ENCODE measurements at regions not wholly inside any gene's neighbourhood (a gene's known extent, or its start where the extent isn't known, plus 50 kb on each side); places are given as distances from the start of the nearest gene placed in this dataset.

DNA sequence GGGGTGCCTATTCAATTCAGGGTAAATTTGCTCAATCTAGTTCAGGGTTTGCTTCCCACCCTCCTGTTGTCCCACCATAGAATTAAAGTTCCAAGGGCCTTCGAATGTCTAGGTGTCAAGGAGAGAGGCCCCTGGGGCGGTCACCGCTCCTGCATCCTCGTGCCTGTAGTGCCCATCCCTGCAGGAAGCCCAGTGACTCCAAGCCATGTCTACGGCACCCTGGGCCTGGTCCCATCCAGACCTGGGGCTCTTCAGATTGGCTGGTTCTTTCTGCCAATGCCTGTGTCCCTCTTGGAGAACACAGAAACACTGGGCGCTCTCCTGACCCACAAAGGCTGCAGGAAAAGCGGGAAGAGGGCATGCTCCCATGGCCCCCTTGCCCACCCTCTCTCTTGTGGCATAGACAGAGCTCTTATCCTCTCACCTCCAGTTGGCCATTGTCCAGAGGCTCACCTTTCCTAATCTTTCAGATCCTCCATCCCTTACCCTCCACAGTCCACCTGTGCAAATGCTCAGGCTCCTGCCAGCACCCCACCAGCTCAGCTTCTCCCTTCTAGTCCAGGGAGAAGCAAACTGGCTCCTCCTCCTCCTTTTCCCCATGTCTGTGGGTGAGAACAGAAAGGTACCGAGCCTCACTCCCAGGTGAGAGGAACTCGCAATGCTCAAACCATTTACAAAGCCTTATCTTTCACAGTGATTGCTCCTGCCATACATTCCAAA lies 253.0 kb upstream of the IRX2 start:
- in situ Hi-C loops (cut with HindIII; ENCODE audit: low sequenced_read_pairs) = no loop called here

DNA sequence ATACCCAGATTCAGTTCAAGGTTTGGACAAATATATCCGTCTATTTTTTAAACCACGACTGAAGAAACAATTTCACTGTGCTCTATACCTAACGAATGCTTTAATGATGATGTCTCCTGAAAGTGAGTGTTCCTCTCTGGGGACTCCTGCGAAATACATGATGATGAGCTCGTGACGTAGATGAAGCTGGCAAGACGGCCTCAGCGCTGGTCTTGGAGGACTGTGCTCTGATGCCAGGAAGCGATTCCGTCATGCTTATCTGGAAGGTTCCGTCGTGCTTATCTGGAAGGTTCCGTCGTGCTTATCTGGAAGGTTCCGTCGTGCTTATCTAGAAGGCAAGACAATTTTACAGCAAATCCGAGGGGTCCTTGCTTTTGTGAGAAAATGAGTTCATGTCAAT lies 250.8 kb upstream of the IRX2 start:
- in situ Hi-C loops (cut with HindIII; ENCODE audit: low sequenced_read_pairs) = no loop called here

DNA sequence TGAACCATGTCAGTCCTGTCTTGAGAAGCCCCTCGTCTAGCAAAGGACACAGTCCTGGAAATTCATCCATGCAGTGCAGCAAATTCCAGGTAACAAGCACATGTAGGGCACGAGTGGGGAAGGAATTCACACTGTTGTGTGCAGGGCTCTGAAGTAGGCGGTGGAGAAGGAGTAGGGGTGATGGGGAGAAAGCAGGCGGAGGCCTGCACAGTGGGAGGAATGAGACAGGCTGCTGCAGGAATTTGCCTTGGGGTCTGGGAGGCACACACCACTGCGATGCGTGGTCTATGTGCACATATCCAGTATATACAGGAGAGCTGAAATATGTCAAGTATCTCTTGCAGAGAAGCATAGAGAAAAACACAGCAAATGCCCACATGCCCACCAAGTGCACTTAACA lies 249.2 kb upstream of the IRX2 start:
- in situ Hi-C loops (cut with HindIII; ENCODE audit: low sequenced_read_pairs) = no loop called here

DNA sequence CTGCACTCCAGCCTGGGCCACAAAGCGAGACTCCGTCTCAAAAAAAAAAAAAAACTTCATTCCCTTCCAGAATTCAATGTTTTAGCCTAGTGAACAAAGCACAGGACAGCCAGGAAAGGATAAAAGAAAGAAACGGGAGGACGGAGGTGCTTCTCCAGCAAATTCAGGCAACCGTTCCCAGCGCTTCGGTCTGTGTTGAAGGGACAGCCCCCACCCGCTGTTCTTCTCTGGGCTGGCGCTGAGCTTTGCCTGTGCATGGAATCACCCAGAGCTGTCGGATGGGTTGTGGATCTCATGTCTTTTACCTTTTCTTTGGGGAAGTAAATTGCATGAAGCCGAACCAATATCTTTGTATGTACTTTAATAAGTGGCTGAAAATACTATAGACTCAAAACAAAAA lies 248.4 kb upstream of the IRX2 start:
- in situ Hi-C loops (cut with HindIII; ENCODE audit: low sequenced_read_pairs) = no loop called here

DNA sequence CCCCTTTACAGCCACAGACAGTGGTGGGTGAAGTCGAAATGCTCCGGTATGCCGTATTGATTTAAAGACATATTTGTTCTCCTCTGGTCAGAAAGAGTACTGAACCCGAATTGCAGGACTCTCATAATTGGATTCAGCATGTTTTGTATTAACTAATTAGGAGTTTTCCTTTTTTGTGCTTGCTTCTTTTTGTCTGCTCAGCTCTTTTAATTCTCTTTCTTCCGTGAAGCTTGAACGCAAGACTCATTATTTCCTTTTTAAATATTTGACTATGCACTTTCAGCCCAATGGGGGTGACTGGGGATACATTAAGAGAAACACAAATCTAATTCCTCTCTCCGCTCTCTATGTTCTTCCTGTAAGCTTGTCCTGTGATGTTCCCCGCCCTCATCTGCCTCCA lies 246.6 kb upstream of the IRX2 start:
- in situ Hi-C loops (cut with HindIII; ENCODE audit: low sequenced_read_pairs) = no loop called here

DNA sequence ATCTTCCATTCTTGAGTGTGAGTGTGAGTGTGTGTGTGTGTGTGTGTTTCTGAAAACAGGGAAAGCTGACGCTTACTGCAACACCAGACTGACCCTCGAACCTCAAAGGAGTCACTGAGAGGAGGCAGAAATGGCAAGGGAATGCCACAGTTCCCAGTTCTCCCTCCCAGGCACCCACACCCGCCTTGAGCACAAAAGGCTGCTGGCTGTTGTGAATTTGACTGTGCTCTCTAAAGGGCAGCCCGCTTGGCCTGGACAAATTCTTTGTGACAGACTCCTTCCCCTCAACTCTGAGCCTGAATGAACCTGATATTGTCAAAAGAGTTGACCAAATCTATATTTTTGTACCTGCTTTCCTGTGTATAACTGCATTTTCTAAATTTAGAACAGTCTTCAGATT lies 245.7 kb upstream of the IRX2 start:
- in situ Hi-C loops (cut with HindIII; ENCODE audit: low sequenced_read_pairs) = no loop called here

DNA sequence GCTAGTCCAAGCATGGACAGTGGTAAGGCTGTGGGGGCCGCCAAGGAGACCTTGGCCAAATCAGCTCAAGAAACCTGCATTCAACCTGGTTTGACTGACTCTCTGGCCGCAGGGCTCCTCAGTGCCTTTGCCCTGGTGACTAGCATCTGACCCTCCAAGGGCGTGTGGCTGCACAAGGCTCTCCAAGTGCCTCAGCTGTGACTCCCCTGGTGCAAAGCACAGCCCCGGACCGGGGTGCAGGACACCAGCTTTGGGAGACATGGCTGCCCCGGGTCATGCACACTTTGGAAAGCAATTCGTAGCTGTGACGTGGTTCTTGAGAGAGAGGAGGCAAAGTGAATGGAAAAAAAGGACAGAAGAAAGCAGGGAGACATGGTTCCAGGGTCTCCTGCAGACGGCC lies 245.2 kb upstream of the IRX2 start:
- in situ Hi-C loops (cut with HindIII; ENCODE audit: low sequenced_read_pairs) = no loop called here

DNA sequence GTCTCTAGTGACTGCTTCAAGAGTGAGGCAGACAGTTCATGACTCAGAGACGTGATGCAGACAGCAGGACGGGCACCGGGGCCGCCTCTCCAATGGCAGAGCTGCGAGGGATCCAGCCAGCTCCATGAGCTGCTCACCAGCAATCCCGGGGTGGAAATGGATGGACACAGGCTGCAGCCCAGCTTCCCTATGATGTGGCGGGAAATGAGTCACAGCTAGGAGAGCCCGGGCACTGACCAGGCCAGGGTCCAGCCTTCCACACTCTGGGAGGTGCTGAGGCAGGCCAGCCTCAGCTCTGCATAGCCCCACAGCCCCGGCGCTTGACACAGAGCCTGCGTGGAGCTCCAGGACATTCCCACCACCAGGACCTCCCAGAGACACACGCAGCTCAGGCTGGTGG lies 244.8 kb upstream of the IRX2 start:
- in situ Hi-C loops (cut with HindIII; ENCODE audit: low sequenced_read_pairs) = no loop called here

DNA sequence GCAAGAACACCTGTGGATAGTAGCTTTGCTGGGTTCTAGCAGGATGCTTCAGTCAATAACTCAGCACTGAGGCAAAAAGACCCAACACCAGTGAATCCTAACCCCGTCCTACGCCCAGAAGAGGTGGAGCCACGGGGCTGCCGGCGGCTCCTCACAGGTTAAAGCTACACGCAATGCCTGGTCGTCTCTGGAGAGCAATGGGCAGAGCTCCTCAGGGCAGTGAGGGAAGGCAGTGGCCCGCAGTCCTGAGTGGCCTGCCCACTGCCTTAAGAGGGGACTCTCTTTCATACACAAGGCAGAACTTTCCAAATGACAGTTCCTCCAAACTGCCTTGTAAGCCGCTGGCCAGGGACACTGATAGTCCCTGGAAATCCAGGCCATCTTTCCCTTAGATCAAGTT lies 244.2 kb upstream of the IRX2 start:
- in situ Hi-C loops (cut with HindIII; ENCODE audit: low sequenced_read_pairs) = no loop called here

DNA sequence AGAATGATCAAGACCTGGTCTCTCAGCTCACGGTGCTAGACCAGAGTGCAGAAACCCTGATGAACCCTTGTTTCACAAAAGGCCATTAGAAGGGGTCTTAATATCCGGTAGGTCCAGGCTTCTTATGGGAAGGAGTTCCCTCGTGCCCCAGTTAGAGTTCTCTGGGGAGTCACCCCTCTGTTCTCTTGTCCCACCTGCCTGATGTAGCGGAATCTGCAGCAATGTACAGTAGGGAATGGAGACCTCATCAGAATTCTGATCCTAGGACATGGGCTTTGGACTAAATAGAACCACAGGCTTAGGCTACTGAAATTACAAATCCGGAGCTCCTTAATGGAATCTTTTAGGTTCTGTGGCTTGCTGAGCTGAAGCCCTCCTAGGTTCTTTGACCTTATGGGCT lies 243.6 kb upstream of the IRX2 start:
- in situ Hi-C loops (cut with HindIII; ENCODE audit: low sequenced_read_pairs) = no loop called here

DNA sequence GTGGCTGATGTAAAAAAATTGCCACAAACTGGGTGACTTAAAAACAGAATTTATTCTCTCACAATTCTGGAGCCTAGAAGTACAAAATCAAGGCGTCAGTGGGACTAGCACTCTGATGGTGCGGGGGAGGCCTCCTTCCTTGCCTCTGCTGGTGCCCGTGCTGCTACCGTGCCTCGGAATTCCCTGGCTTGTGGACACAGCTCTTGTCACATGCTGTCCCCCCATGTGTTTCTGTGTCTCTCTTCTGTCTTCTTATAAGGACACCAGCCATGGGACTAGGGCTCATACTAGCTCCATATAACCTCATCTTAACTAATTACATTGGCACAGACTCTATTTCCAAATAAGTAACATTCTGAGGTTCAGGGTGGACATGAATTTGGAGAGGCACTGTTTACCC lies 242.3 kb upstream of the IRX2 start:
- in situ Hi-C loops (cut with HindIII; ENCODE audit: low sequenced_read_pairs) = no loop called here

DNA sequence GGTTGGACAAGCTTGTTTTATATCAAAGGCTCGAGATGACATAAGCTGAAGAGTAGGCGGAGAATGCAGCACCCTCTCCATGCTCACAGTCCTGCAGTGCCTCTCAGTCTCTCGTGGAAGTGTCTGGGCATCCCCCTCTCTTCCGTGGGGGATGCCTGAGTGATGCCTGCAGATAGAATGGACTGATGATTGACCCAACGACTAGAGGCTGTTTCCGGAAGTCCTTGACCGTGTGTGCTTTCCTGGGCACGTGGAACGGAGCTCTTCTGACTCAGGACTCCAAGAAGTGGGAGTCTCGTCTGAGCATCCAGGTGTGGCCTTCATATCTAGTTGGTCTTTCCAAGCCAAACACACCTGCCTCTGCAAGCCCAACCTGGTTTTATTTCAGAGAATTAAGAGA lies 241.8 kb upstream of the IRX2 start:
- in situ Hi-C loops (cut with HindIII; ENCODE audit: low sequenced_read_pairs) = no loop called here

DNA sequence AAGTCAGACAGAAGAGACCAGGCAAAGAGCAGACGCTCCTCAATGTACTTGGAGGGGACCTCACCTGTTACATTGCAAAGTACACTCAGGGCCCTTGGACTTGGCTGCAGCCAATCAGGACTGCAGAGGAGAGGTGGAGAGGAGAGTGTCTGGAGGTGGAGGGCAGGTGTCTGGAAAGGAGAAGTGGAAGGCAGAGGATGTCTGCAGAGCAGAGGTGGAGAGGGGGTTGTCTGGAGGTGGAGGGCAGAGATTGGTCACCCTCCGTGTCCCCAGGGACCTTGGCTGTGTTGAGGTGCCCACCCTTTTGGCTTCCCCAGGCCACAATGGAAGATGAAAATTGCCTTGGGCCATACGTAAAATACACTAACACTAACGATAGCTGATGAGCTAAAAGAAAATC lies 241.3 kb upstream of the IRX2 start:
- in situ Hi-C loops (cut with HindIII; ENCODE audit: low sequenced_read_pairs) = no loop called here

DNA sequence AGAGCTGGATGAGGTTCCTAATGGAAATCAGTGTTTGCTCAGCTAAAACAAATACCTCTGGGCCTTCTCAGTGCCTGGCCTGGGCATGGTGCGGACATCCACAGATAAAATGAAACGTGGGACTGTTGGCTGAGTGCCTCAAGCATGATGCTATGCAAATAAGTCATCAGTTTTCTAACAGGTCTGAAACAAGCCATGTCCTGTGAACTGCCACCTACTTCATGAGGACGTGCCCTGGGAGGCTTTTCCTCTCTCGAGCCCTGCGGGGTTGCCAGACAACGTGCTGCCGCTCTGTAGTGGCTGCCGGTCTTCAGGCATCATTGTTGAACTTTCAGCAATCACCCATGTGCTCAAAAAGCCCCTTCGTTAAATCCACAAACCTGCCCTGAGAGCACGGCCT lies 240.4 kb upstream of the IRX2 start:
- in situ Hi-C loops (cut with HindIII; ENCODE audit: low sequenced_read_pairs) = no loop called here

DNA sequence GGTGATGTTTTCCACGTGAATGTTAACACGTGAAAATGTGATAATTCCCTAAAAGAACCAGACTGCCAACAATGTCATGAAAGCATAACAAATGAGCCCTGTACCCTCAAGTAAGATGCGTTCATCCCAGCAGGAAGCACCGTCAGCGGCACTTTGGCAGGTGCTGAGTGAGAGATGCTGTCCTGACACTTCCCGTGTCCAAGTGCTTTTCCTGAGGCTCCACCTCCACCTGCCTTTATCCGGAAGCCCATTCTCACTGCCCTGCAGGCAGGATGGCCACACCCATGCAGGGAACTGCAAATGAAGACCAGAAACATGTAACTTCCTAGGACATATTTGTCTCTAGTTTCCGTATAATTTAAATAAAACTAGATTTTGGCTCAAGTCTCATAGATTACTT lies 238.0 kb upstream of the IRX2 start:
- in situ Hi-C loops (cut with HindIII; ENCODE audit: low sequenced_read_pairs) = no loop called here

DNA sequence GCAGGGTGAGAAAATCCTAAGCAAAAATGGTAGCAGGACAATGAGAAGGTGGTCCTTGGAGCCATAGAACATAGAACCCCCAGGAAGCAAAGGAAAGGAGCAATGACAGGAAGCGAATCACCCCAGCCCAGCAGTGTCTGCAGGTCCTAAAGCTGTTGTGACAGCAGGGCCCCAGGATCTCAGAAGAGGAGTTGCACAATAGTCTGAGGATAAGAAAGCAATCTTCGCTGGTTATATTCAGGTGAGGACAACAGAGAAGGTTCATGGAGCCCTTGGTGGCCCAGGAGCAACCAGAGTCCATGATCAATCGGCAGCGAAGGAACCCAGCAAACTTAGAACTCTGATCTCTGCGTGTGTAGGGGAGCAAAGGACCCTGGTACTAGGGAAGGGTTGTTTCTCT lies 234.8 kb upstream of the IRX2 start:
- in situ Hi-C loops (cut with HindIII; ENCODE audit: low sequenced_read_pairs) = no loop called here

DNA sequence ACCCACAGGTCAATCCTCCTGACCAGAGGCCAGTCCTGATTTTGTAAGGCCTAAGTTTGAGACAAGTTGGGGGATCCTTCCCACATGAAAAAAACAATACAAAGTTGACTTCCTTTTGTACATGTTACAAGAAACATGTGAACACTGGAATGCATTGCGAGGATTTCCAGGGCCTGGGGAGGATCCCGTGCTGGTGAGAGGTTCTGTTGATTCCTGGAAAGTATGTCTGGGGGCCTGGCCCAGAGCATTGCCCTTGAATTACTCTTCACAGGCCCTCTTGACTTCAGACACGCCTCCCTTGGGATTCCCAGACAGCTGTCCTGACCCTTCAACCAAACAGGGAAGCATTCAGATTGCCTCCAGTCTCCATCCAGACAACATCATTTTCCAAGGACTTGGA lies 234.2 kb upstream of the IRX2 start:
- in situ Hi-C loops (cut with HindIII; ENCODE audit: low sequenced_read_pairs) = no loop called here

DNA sequence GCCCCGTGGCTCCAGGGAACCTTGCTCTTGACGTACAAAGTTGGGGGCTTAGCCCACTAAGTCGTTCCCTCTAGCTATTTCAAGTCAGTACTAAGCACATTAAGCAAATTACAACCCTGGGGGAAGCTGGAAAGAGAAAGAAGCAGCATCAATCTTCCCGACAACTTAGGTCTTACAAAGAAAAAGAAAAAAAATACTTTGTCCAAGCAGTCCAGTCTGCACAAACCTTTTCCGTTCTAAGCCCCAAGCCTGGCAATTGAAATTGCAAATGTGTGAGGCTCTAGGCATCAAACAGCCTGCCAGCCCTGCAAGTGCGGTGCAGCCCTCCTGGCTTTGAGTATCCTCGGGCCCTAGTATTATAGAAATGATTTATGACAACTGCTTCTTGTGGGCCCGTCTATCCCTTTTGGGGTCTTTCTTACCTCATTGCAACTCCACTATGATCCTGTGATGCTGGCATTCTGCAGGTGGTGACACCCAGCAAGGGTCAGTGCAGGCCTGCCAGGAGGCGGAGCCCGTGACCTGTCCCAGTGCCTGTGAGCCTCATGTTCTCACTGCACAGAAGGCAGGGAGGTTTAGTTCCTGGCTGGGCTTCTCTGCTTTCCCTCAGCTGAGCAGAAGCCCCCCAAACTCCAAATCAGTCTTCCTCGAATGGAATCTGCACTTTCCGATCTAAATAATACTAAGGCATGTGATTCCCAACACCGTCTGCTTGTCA lies 232.3 kb upstream of the IRX2 start:
- in situ Hi-C loops (cut with HindIII; ENCODE audit: low sequenced_read_pairs) = no loop called here

DNA sequence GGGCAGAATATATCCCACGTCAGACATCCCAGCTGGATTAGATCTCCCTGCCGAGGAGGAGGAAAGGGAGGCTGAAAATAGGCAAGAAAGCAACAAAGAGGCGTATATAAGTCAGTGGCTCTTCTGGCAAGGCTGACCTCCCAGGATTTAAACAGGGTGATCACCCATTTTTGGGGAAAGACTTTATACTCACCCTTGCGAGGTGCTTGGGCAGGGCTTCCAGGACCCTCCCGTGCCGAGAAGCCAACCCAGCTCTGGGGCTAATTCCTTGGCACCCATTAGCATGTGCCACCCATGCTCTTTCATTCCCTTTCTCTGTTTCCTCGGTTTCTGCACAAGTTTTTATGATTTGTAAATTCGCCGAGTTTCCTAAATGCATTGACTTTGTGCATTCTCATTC lies 230.2 kb upstream of the IRX2 start:
- in situ Hi-C loops (cut with HindIII; ENCODE audit: low sequenced_read_pairs) = no loop called here

DNA sequence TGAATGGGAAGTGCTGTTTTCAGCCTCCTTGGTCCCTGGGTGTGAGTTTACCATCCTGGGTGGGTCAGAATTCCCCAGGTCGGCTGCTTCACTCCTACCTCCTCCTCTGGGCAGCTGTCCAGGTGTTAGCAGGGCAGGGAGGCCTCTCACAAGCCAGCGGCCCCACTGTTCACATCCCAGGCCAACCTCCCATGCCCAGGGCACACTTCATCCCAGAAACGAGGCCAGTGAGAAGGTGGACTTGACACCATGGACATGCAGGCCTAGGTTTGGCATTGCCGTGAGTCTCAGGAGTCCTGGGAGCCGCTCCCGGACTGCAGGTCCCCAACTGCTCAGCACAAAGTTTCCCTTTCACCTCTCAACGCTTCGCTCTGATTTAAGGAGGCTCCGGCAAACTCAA lies 229.6 kb upstream of the IRX2 start:
- in situ Hi-C loops (cut with HindIII; ENCODE audit: low sequenced_read_pairs) = no loop called here

DNA sequence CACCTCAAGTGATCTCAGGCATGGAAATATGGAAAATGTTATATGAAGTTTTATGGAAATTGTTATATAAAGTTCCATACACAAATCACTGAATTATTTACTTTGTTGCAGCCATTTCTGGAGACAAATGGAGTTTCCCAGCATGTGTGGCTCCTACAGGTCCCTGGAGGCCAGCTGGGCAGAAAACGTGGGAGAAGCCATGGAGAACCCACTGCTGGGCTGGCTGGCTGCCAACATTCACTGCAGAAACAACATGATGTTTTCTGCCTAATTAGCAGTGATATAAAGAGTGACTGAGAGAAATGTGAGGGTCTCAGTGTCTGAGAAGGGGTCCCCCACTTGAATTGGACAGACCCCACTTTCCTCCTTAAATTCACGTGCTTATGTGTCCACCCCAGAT lies 208.8 kb upstream of the IRX2 start:
- in situ Hi-C loops (cut with HindIII; ENCODE audit: low sequenced_read_pairs) = no loop called here

DNA sequence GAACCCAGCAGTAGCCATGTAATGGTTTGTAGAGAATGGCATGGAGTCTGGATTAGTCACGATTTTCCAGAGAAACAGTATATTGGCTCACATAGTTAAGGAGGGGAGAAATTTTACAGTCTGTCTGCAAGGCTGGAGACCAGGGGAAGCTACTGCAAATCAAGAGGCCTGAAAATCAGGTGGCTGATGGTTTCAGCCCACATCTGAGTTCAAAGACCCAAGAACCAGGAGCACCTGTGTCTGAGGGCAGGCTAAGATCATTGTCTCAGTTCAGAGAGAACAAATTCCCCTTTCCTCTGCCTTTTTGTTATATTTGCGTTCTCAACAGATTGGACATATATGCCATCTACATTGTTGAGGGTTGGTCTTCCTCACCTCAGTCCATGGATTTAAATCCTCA lies 207.5 kb upstream of the IRX2 start:
- in situ Hi-C loops (cut with HindIII; ENCODE audit: low sequenced_read_pairs) = no loop called here

DNA sequence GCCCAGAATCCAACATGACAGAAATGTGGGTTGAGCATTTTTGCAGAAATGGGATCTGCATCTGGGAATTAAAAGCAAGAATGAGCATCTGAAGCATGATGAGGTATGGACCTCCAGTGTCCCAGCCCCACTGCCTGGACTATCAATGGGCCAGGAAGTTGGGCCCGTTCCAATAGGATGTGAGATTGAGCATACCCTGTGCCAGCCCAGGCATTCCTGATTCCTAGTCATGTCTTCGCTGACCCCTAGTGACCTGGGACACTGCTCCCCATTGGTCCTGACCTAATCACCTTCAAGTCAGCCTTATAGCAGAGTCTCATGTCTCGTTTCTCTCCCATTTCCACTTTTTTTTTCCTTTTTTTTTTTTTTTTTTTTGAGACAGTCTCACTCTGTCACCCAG lies 197.4 kb upstream of the IRX2 start:
- in situ Hi-C loops (cut with HindIII; ENCODE audit: low sequenced_read_pairs) = no loop called here
